ENCODE measurements at regions not wholly inside any gene's neighbourhood (a gene's known extent, or its start where the extent isn't known, plus 50 kb on each side); places are given as distances from the start of the nearest gene placed in this dataset.

DNA sequence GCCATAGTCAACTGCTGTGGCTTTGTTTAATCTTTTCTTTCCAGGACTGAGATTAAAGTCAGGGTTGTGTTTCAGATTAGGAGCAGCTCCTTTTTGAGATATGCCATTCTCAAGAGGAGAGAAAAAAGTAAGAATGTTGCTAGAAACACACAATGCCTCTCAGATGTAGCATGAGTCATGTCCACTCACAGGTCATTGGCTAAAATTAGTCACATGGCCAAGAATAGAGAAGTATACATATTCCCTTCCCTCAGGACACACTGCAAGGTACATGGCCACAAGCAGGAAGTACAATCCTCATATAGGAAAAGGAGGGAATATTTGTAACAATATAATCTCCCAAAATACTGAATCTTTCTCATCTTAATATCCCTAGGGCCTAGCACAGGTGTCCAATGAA lies 141.9 kb upstream of the PTBP2 start:
- TF ChIP-seq EZH2 (IDR thresholded peaks at IDR 0.05; ENCODE audit: insufficient read depth, poor library complexity, severe bottlenecking) (no peak), EZH2phosphoT487 (IDR thresholded peaks at IDR 0.05; ENCODE audit: insufficient read depth, low read depth) (no peak)
